ENCODE measurements at regions not wholly inside any gene's neighbourhood (a gene's known extent, or its start where the extent isn't known, plus 50 kb on each side); places are given as distances from the start of the nearest gene placed in this dataset.

DNA sequence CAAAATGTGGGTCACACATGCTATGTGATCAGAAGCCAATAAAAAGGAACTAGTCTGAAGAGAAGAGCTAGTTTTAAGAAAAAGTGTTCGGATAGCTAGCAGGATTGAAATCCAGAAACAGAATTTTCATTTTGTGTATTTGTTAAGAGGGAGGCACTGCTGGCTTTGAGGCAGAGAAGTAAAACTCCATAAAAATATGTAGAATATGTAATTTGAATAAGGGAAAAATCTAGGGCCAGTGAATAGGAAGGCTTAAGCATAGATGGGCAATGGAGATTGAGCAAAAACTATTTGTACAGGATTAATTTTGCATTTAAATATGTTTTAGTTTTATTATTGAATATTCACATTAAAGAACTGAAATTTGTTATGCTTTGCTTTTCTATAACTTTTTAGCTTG, 399.9 kb upstream of the PITX2 start:
- TF ChIP-seq CTCF (IDR thresholded peaks at IDR 0.05; ENCODE audit: low read length) (no peak), EZH2 (optimal IDR thresholded peaks at IDR 0.05; ENCODE audit: low read depth, low read length) (no peak)

Measured in MM.1S (cell line).